ENCODE measurements at regions not wholly inside any gene's neighbourhood (a gene's known extent, or its start where the extent isn't known, plus 50 kb on each side); places are given as distances from the start of the nearest gene placed in this dataset.

DNA sequence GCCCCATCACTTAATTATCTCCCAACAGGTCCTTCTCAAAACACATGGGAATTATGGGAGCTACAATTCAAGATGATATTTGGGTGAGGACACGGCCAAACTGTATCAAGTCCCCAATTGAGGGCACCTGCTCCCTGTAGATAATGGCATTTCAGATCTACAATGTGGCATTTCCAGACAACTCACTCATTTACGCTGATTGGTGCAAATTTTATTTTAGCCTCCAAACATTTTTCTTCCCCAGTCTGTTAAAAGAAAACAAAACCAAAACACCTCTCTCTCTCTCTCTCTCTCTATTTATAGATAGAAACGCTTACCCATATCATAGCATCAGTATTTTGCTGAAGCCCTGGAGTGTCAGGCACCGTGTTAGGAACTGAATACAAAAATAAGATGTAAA lies 148.7 kb upstream of the KLF6 start:
- CTCF ChIA-PET = no interaction called here
- no peaks in the 10 kb centered on the region for H3K27me3 ChIP-seq (ENCODE audit: control insufficient read depth, insufficient read depth, low read length)
- H3K4me3 ChIP-seq (ENCODE audit: low read depth in 2 of 2, low read length in 2 of 2) = no peak overlapping the region
- in situ Hi-C loops (cut with HindIII; ENCODE audit: low pct_unique_long_range_greater_than_20kb, low sequenced_read_pairs) = no loop called here
- TF ChIP-seq, protein P1, sequence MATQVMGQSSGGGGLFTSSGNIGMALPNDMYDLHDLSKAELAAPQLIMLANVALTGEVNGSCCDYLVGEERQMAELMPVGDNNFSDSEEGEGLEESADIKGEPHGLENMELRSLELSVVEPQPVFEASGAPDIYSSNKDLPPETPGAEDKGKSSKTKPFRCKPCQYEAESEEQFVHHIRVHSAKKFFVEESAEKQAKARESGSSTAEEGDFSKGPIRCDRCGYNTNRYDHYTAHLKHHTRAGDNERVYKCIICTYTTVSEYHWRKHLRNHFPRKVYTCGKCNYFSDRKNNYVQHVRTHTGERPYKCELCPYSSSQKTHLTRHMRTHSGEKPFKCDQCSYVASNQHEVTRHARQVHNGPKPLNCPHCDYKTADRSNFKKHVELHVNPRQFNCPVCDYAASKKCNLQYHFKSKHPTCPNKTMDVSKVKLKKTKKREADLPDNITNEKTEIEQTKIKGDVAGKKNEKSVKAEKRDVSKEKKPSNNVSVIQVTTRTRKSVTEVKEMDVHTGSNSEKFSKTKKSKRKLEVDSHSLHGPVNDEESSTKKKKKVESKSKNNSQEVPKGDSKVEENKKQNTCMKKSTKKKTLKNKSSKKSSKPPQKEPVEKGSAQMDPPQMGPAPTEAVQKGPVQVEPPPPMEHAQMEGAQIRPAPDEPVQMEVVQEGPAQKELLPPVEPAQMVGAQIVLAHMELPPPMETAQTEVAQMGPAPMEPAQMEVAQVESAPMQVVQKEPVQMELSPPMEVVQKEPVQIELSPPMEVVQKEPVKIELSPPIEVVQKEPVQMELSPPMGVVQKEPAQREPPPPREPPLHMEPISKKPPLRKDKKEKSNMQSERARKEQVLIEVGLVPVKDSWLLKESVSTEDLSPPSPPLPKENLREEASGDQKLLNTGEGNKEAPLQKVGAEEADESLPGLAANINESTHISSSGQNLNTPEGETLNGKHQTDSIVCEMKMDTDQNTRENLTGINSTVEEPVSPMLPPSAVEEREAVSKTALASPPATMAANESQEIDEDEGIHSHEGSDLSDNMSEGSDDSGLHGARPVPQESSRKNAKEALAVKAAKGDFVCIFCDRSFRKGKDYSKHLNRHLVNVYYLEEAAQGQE (IDR thresholded peaks at IDR 0.05; ENCODE audit: insufficient read depth in 1 of 2, low read depth in 2 of 2, low read length in 1 of 2) = no peak
- TF ChIP-seq POLR2AphosphoS5 (IDR thresholded peaks at IDR 0.05; ENCODE audit: low read depth, low read length) = no peak
- no peak for TF ChIP-seq SIN3A (IDR thresholded peaks at IDR 0.05; ENCODE audit: borderline replicate concordance, insufficient read depth, low read depth, low read length)
- TF ChIP-seq, protein P2, sequence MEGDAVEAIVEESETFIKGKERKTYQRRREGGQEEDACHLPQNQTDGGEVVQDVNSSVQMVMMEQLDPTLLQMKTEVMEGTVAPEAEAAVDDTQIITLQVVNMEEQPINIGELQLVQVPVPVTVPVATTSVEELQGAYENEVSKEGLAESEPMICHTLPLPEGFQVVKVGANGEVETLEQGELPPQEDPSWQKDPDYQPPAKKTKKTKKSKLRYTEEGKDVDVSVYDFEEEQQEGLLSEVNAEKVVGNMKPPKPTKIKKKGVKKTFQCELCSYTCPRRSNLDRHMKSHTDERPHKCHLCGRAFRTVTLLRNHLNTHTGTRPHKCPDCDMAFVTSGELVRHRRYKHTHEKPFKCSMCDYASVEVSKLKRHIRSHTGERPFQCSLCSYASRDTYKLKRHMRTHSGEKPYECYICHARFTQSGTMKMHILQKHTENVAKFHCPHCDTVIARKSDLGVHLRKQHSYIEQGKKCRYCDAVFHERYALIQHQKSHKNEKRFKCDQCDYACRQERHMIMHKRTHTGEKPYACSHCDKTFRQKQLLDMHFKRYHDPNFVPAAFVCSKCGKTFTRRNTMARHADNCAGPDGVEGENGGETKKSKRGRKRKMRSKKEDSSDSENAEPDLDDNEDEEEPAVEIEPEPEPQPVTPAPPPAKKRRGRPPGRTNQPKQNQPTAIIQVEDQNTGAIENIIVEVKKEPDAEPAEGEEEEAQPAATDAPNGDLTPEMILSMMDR (IDR thresholded peaks at IDR 0.05) = no peak
- TF ChIP-seq TCF7L2 (IDR thresholded peaks at IDR 0.05; ENCODE audit: low read depth, low read length) = no peak
- DNase-seq (ENCODE audit: low read depth, low spot score) (no peak), ATAC-seq (no peak)
- peak overlapping the region; percentile 79 for H3K27ac ChIP-seq (ENCODE audit: low read length)
- no TSS peak for BruUV-seq (replicated peaks)
- POLR2A ChIA-PET = no interaction called here
- peaks cover 12% of the 10 kb centered on the region; the same call in 1 of the 2 replicates for H3K9me3 ChIP-seq (ENCODE audit: control insufficient read depth, insufficient read depth, low read depth, low read length)
- H3K4me1 ChIP-seq (ENCODE audit: control insufficient read depth, insufficient read depth, low read length) = no peaks in the 10 kb centered on the region
- intact Hi-C loops (cut with micrococcal nuclease; ENCODE audit: unreplicated experiment) = no loop called here
- no peaks in the 10 kb centered on the region for H3K36me3 ChIP-seq (ENCODE audit: control insufficient read depth, insufficient read depth, low read length)

- H3K27ac ChIP-seq (ENCODE audit: low read length) = peak overlapping the region; percentile 79
- no peak for ATAC-seq
- peaks cover 12% of the 10 kb centered on the region; the same call in 1 of the 2 replicates for H3K9me3 ChIP-seq (ENCODE audit: control insufficient read depth, insufficient read depth, low read depth, low read length)
- in situ Hi-C loops (cut with HindIII; ENCODE audit: low pct_unique_long_range_greater_than_20kb, low sequenced_read_pairs) = no loop called here
- no peaks in the 10 kb centered on the region for H3K4me1 ChIP-seq (ENCODE audit: control insufficient read depth, insufficient read depth, low read length)
- ChIA-PET CTCF (no interaction called here), POLR2A (no interaction called here)
- no peak overlapping the region for H3K4me3 ChIP-seq (ENCODE audit: low read depth in 2 of 2, low read length in 2 of 2)
- no peaks in the 10 kb centered on the region for H3K27me3 ChIP-seq (ENCODE audit: control insufficient read depth, insufficient read depth, low read length)
- BruUV-seq (replicated peaks) = no TSS peak
- H3K36me3 ChIP-seq (ENCODE audit: control insufficient read depth, insufficient read depth, low read length) = no peaks in the 10 kb centered on the region
- no peak for TF ChIP-seq POLR2AphosphoS5 (IDR thresholded peaks at IDR 0.05; ENCODE audit: low read depth, low read length)
- TF ChIP-seq TCF7L2 (IDR thresholded peaks at IDR 0.05; ENCODE audit: low read depth, low read length) = no peak
- intact Hi-C loops (cut with micrococcal nuclease; ENCODE audit: unreplicated experiment) = no loop called here
- DNase-seq (ENCODE audit: low read depth, low spot score) = no peak
Observed at GRCh38 chr10:3932597-3933375, 147.8 kb upstream of the KLF6 start.

DNA sequence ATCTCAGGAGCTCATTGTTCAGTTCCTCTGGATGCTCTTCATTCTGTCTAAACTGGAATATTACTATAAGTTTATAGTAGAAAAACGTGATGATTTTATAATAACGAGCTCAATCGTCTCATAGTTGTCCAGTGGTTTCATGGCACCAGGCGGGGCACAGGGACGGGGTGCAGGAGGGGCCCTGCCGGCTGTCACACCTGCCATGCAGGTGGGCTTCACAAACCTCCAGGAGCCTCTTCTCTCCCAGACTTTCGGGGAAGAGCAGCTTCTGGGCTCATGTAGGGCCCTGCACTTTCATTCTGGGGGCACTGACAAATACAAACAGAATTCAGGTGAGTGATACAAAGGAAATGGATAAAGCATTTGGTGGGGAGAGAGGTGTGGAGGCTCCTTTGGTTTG lies 146.9 kb upstream of the KLF6 start:
- no peak for DNase-seq (ENCODE audit: low read depth, low spot score)
- in situ Hi-C loops (cut with HindIII; ENCODE audit: low pct_unique_long_range_greater_than_20kb, low sequenced_read_pairs) = no loop called here
- POLR2A ChIA-PET = no interaction called here

More for the DNA sequence above, 146.9 kb upstream of the KLF6 start:
- Histone ChIP-seq H3K27ac (ENCODE audit: low read length) (peak overlapping the region; percentile 78), H3K4me3 (ENCODE audit: low read depth in 2 of 2, low read length in 2 of 2) (no peak overlapping the region), H3K9me3 (ENCODE audit: control insufficient read depth, insufficient read depth, low read depth, low read length) (peaks cover 12% of the 10 kb centered on the region; the same call in 1 of the 2 replicates), H3K36me3 (ENCODE audit: control insufficient read depth, insufficient read depth, low read length) (no peaks in the 10 kb centered on the region), H3K4me1 (ENCODE audit: control insufficient read depth, insufficient read depth, low read length) (peaks cover 4% of the 10 kb centered on the region; the same call in 1 of the 2 replicates), H3K27me3 (ENCODE audit: control insufficient read depth, insufficient read depth, low read length) (no peaks in the 10 kb centered on the region)
- ATAC-seq = no peak
- CTCF ChIA-PET = no interaction called here
- BruUV-seq (replicated peaks) = no TSS peak
- no peak for TF ChIP-seq TCF7L2 (IDR thresholded peaks at IDR 0.05; ENCODE audit: low read depth, low read length)
- no peak for TF ChIP-seq SIN3A (IDR thresholded peaks at IDR 0.05; ENCODE audit: borderline replicate concordance, insufficient read depth, low read depth, low read length)
- TF ChIP-seq, protein P1 (IDR thresholded peaks at IDR 0.05; ENCODE audit: insufficient read depth in 1 of 2, low read depth in 2 of 2, low read length in 1 of 2) = no peak
- TF ChIP-seq, protein P2 (IDR thresholded peaks at IDR 0.05) = no peak
- no peak for TF ChIP-seq POLR2AphosphoS5 (IDR thresholded peaks at IDR 0.05; ENCODE audit: low read depth, low read length)
- intact Hi-C loops (cut with micrococcal nuclease; ENCODE audit: unreplicated experiment) = no loop called here

Measured in Panc1 (cell line).